RWPE2 (cell line): ENCODE measurements at regions not wholly inside any gene's neighbourhood (a gene's known extent, or its start where the extent isn't known, plus 50 kb on each side); places are given as distances from the start of the nearest gene placed in this dataset.

ENCODE experiments used
- ATAC-seq: fragments of 200-7000 bp; cut with Tn5 transposase; 3 replicates; pipeline ENCODE4 v1.9.1; 2021; ENCODE audit warnings: low read depth
- DNase-seq: peaks from one replicate; pipeline ENCODE4 v3.0.0-alpha.2; 2020; ENCODE audit warnings: low spot score
- H3K27ac ChIP-seq: fragments of 450-650 bp; 2 replicates; pipeline ENCODE4 v1.5.1; 2017; ENCODE audit warnings: mild to moderate bottlenecking; ENCODE audit not compliant: poor library complexity, severe bottlenecking
- H3K27me3 ChIP-seq: fragments of 250-450 bp; sonication (Bioruptor Pico); 2 replicates; pipeline ENCODE4 v1.5.1; 2021; ENCODE audit warnings: mild to moderate bottlenecking, moderate library complexity; ENCODE audit not compliant: insufficient read depth, poor library complexity, severe bottlenecking
- H3K36me3 ChIP-seq: fragments of 250-450 bp; sonication (Bioruptor Pico); 2 replicates; pipeline ENCODE4 v1.5.1; 2020; ENCODE audit warnings: low read depth, mild to moderate bottlenecking, moderate library complexity
- H3K4me1 ChIP-seq: fragments of 250-450 bp; sonication (Bioruptor Pico); 2 replicates; pipeline ENCODE4 v1.5.1; 2021; ENCODE audit warnings: mild to moderate bottlenecking, moderate library complexity; ENCODE audit not compliant: insufficient read depth, poor library complexity, severe bottlenecking
- H3K4me3 ChIP-seq: fragments of 250-450 bp; sonication (Bioruptor Pico); 2 replicates; pipeline ENCODE4 v1.5.1; 2021; ENCODE audit warnings: mild to moderate bottlenecking, moderate library complexity; ENCODE audit not compliant: severe bottlenecking
- H3K9me3 ChIP-seq: fragments of 250-450 bp; sonication (Bioruptor Pico); 2 replicates; pipeline ENCODE4 v1.5.1; 2021; ENCODE audit warnings: mild to moderate bottlenecking, moderate library complexity; ENCODE audit not compliant: severe bottlenecking
- CTCF ChIP-seq: fragments of 450-650 bp; IDR thresholded peaks from one replicate; pipeline ENCODE4 v1.5.1; 2017; ENCODE audit warnings: mild to moderate bottlenecking, moderate library complexity; ENCODE audit not compliant: poor library complexity, severe bottlenecking

DNA sequence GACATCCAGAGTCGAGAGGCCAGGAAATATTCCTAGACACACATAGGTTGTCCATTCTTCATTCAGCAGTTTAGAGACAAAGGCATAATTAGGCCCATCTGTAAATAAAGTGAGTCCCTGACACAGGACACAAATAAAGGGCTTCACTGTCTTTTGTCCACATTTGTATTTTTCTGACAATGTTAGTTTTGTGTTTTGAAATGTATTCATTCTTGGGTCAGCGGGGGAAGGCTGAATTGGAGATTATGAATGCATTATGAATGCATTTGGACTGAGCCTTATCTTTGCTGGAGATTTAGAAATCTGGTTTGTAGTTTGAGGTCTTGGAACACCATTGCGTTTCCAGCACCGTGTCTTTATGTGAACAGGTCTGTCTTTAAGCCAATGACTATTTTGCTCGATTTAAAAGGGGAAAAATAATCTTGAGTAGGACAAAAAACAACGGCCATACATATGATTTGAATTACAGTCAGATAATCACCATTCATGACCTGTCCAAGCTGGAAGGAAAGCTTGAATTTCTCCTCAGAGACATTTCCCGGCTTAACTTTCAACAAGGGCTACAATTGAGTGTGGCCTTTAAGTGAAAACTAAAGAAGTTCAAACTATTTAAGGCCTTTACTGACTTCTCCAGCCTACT lies 334.8 kb downstream of the WDR11 start:
- H3K4me1 ChIP-seq: no peaks in the 10 kb centered on the region
- H3K27ac ChIP-seq: no peak overlapping the region
- no peak overlapping the region for H3K4me3 ChIP-seq
- H3K36me3 ChIP-seq: no peaks in the 10 kb centered on the region
- DNase-seq (no peak), ATAC-seq (no peak)
- H3K27me3 ChIP-seq: no peaks in the 10 kb centered on the region
- no peak for TF ChIP-seq CTCF
- H3K9me3 ChIP-seq: no peaks in the 10 kb centered on the region

DNA sequence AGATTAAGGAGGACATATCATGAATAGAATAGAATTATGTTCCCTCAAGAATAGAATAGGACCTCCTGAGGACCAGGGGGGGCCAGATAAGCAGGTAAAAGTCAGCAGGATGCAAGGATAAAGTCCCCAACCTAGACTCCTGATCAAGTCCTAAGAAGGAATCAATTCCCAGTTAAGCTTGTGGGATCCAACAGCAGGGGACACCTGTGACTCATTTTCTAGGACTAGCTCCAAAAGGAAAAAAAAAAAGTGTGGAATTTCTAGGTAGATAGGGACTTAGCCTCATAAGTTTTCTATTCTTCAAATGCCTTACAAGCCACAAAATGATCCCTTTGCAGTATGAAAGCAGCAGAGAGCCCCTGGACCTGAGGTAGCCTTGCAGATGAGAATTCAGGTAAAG lies 336.2 kb downstream of the WDR11 start:
- Histone ChIP-seq H3K9me3 (no peaks in the 10 kb centered on the region), H3K27me3 (no peaks in the 10 kb centered on the region), H3K4me3 (no peak overlapping the region), H3K36me3 (no peaks in the 10 kb centered on the region), H3K4me1 (no peaks in the 10 kb centered on the region), H3K27ac (no peak overlapping the region)
- no peak for DNase-seq
- ATAC-seq: no peak
- TF ChIP-seq CTCF: no peak

- no peaks in the 10 kb centered on the region for H3K4me1 ChIP-seq
- no peak for TF ChIP-seq CTCF
- no peak overlapping the region for H3K4me3 ChIP-seq
- ATAC-seq (no peak), DNase-seq (no peak)
- H3K36me3 ChIP-seq: no peaks in the 10 kb centered on the region
- no peak overlapping the region for H3K27ac ChIP-seq
- no peaks in the 10 kb centered on the region for H3K27me3 ChIP-seq
- no peaks in the 10 kb centered on the region for H3K9me3 ChIP-seq
These were observed 336.8 kb downstream of the WDR11 start for GRCh38 chr10:121188005-121188404.

DNA sequence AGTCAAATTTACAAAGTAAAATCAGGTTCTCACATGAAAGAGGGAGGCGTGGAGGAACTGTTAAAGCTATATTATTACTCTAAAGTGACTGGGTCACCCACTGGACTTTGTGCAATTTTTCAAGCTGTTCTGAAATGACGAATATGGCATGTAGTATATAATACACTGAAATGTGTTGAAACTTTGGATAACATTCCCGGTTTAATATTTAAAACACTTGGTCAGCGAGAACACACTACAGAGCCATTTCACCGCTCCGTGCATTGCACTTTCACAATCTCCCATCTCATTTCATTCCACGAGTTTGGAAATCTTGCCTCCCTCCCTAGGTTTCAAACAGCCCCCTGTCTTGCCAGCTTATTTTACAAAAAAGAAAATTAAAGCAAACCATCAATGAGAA lies 337.9 kb downstream of the WDR11 start:
- no peak for TF ChIP-seq CTCF
- Histone ChIP-seq H3K9me3 (no peaks in the 10 kb centered on the region), H3K27ac (no peak overlapping the region), H3K27me3 (no peaks in the 10 kb centered on the region), H3K4me3 (no peak overlapping the region), H3K36me3 (no peaks in the 10 kb centered on the region), H3K4me1 (no peaks in the 10 kb centered on the region)
- no peak for DNase-seq
- no peak for ATAC-seq

GRCh38 chr10:121194696-121195523 lies 343.7 kb downstream of the WDR11 start:
- DNase-seq: no peak
- Histone ChIP-seq H3K4me3 (no peak overlapping the region), H3K9me3 (no peaks in the 10 kb centered on the region), H3K27ac (no peak overlapping the region), H3K36me3 (no peaks in the 10 kb centered on the region), H3K27me3 (no peaks in the 10 kb centered on the region), H3K4me1 (no peaks in the 10 kb centered on the region)
- TF ChIP-seq CTCF: no peak
- no peak for ATAC-seq
